ENCODE measurements at regions not wholly inside any gene's neighbourhood (a gene's known extent, or its start where the extent isn't known, plus 50 kb on each side); places are given as distances from the start of the nearest gene placed in this dataset.

- DNase-seq: no peak
Measured at GRCh38 chr2:240227538-240228428, 87.3 kb upstream of the OTOS start.

GRCh38 chr2:240229005-240229404, 88.5 kb upstream of the OTOS start:
- DNase-seq: no peak

- no peak for DNase-seq
Measured at GRCh38 chr2:240229603-240230235, 89.3 kb upstream of the OTOS start.

- DNase-seq: no peak
Measured at GRCh38 chr2:240230291-240230931, 90.0 kb upstream of the OTOS start.

GRCh38 chr2:240231838-240232244, 91.4 kb upstream of the OTOS start:
- no peak for DNase-seq

GRCh38 chr2:240232264-240232915, 91.9 kb upstream of the OTOS start:
- DNase-seq: no peak

GRCh38 chr2:240232961-240233884, 92.8 kb upstream of the OTOS start:
- DNase-seq: peak; percentile 39 to 55

- no peak for DNase-seq
Measured at GRCh38 chr2:240233885-240234502, 93.5 kb upstream of the OTOS start.

GRCh38 chr2:240234503-240234951, 94.1 kb upstream of the OTOS start:
- DNase-seq: no peak

GRCh38 chr2:240235149-240235803, 94.8 kb upstream of the OTOS start:
- no peak for DNase-seq

GRCh38 chr2:240235811-240236210, 95.4 kb upstream of the OTOS start:
- DNase-seq: no peak

- DNase-seq: no peak
Measured at GRCh38 chr2:240236217-240237111, 96.0 kb upstream of the OTOS start.

GRCh38 chr2:240237609-240238174, 97.2 kb upstream of the OTOS start:
- no peak for DNase-seq

- DNase-seq: no peak
Measured at GRCh38 chr2:240238201-240238600, 97.7 kb upstream of the OTOS start.

GRCh38 chr2:240238786-240239185, 98.3 kb upstream of the OTOS start:
- no peak for DNase-seq

- DNase-seq: no peak
Measured at GRCh38 chr2:240239325-240239724, 98.9 kb upstream of the OTOS start.

- DNase-seq: no peak
Measured at GRCh38 chr2:240240017-240240734, 99.7 kb upstream of the OTOS start.

- no peak for DNase-seq
Measured at GRCh38 chr2:240240781-240241180, 100.3 kb upstream of the OTOS start.

- DNase-seq: no peak
Measured at GRCh38 chr2:240241572-240241971, 101.1 kb upstream of the OTOS start.
